NCI-H524 treated with DMSO at 0.1 percent for 48 hours (cell line): ENCODE measurements at regions not wholly inside any gene's neighbourhood (a gene's known extent, or its start where the extent isn't known, plus 50 kb on each side); places are given as distances from the start of the nearest gene placed in this dataset.
"Not testable (repeated sequence)": the region's sequence is repeated elsewhere in the genome, so short reads cannot be mapped to it uniquely, and the experiment has no call there.

Source experiments
- DNase-seq: peaks from one replicate; lab custom pipeline; 2025; lab: John Stamatoyannopoulos, UW

DNA sequence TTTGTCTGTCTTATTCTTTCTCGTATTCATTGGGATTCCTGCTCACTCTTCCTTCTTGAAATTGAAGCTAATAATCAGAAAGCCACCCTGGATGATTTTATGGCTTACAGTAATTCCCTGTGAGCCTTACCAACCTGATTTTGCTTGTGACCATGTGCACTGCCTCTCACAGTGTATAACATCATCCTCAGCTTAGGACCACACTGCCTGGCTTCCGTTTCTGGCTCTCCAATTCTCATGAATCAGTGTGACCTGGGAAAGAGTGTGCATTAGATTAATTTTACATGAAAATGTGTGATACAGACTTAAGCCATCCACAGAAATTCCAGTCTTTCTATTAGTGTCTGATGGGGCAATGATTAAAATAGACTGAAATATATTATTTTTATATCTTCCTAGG is 126.8 kb upstream of the DMRT1 start:
- DNase-seq = no peak

DNA sequence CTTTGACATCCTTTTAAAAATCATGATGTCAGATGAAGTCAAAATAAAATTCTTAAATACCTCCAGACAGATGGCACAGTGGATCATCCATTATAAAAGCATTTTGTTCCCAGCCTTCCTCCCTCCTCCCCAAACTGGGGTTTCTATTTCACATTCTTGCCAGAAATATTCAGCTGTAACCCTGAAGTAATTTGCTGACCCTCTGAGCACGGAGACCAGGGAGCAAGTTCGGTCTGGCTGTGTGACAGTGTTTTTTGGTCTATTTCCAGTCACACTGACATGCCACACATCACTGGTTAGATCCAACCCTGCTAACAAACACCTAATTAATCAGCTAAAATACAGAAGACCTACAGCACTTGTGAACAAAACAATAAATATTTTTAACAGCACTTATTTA is 126.2 kb upstream of the DMRT1 start:
- no peak for DNase-seq

DNA sequence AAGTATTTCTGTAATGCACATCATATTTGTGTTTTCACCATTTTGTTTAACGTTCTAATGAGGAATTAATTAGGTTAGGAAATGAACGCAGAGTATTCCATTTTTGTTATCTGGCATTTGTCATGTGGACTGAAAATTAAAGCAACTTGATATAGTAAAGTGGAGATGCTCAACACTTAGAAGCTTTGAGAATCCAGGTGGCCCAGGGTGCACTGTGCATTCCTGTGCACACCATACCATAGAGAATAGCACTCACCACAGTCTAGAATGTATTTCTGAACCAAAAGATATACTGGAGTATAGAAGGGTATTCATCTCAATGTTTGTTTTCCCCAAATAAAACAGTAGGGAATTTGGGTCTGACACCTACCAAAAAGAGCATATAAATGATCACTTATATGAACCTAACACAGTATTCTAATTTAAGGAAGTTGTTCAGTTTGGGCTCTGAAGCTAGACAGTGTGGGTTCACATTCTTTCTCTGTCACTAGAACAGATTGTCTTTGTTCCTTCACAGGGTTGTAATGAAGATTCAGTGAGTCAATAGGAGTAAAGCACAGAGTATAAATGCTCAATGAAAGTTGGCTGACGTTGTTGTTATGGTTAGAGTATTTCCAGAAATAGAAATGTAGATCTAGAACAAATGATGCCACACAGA is 125.6 kb upstream of the DMRT1 start:
- DNase-seq = no peak

DNA sequence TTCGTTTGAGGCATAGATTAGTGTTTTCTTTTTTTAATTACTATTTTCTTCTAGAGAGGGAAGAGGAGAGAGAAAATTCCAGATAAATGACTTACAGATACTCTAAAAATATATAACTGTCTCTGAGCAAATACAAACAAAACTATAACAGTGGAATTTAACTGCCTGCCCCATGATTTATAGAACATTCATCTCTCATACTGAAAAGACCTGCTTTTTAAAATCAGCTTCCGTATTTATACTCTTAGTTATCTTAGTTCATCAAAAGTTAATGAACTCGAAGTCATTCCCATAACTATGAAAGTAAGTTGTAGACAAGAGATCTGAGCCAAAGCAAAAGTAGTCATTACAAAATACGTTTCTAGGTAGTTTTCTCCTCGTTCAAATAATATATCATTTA is 123.8 kb upstream of the DMRT1 start:
- no peak for DNase-seq

DNA sequence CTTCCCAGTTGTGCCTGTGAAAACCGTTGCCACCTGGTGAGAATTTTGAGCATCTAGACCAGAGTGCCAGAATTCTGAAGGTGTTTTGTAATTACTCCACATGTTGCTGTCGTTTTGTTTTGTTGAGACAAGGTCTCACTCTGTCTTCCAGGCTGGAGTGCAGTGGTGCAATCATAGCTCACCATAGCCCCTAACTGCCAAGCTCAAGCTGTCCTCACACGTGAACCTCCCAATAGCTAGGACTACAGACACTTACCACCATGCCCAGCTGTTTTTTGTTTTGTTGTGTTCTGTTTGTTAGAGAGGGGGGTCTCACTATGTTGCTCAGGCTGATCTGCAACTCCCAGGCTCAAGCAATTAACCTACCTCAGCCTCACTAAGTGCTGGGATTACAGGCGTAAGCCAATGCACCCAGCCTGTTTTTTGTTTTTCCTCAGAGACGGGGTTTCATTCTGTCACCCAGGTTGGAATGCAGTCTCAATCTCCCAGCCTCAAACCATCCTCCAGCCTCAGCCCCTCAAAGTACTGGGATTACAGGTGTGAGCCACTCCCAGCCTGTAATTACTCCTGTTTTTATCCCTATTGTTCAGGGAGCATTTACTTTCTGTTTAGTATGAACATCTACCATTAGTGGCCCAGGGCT is 121.1 kb upstream of the DMRT1 start:
- no peak for DNase-seq

DNA sequence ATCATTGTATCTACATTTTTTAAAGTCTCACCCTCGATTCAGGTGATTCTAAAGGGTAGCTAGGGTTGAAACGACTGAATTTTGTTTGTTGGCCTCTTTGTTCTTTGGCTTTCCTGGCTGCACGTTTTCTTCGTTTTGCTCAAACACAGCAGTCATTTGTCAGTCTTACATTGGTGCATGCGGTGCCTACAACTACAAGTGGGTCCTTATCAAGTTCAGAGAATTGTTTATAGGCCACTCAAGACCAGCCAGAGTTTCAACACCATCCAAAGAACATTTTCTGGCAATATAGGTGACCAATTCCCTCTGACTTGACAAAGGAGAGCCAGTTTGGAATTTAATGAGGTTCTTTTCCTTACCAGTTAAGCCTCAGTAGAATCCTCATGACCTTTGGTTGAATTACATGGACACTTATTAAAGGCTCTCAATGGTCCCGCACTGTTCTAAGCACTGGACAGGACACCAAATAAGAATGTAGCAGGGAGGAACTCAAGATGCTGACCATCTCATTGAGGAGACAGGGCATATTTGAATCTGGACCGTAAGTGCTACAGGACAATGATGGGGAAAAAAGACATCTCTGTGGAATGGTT is 119.0 kb upstream of the DMRT1 start:
- no peak for DNase-seq

DNA sequence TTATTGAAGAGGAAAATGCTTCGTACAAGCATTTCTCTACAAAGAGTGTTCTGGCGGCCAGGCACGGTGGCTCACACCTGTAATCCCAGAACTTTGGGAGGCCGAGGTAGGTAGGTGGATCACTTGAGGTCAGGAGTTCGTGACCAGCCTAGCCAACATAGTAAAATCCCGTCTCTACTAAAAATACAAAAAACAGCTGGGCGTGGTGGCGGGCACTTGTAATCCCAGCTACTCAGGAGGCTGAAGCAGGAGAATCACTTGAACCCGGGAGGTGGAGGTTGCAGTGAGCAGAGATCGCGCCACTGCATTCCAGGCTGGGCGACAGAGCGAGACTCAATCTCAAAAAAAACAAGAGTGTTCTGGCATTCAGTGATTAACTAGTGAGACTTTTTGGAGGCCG is 117.0 kb upstream of the DMRT1 start:
- DNase-seq = not testable (repeated sequence)

DNA sequence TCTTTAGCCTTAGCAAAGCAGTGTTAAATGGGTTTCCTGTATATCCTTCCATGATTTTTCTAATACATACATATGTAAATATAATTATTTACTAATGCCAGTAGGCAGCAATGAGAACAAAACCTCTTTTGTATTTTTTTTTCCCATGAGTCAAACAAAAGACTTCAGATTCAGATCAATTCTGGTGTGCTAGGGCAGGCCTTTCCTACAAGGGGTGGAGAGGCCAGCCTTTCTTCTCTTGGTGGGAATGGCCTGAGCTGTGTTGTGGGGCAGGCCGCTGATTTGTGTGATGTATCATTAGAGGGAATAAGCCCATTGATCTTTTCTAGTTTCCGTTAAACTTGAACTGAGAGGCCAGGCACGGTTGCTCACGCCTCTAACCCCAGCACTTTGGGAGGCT is 115.5 kb upstream of the DMRT1 start:
- no peak for DNase-seq

DNA sequence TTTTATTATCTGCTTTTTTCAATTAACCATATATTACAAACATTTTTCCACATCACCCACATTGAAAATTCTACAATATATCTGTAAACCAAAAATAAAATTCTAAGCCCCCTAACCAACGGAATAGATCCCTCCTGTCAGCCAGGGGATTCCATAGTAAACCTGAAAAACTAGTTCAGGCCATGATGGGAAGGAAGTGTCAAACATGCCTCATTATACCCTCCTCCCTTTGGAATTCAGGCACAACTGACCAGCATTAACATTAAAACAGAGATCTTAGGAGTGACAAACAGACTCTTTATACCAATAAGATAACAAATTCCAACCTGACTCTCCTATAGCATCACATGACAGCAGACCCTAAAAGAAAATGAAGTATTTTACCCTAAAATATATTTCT is 113.7 kb upstream of the DMRT1 start:
- no peak for DNase-seq

DNA sequence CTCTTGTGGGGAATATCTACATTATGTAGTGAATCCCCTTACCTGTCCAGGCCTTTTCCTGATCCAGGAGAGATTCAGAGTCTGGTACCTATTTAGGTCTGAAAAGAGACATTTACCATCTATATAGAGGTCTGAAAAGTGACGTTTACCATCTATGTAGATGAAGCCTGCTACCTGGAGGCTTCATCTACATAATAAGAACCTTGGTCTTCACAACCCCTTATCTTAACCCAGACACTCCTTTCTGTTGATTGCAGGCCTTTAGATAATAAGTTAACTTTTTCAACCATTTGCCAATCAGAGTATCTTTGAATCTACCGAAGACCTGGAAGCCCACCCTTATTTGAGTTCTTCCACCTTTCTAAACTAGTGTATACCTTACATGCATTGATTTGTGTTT is 113.0 kb upstream of the DMRT1 start:
- no peak for DNase-seq

DNA sequence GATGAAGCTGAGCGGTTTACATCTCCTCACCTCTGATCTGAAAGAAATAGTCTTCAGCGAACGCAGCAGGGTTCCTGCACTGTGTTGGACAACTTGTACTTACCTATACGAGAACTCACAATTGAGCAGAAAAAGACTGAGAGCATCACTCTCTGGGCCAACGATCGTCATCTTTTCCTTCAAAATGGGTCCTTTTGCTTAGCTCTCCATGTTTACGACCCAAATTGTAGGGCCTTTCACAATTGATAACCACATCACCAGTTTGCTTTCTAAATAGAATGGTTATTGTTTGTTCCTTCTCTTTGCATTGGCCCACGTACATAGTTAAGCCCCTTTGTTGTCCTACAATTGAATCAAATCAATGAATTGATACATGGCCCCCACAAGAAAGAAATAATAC is 110.0 kb upstream of the DMRT1 start:
- no peak for DNase-seq

DNA sequence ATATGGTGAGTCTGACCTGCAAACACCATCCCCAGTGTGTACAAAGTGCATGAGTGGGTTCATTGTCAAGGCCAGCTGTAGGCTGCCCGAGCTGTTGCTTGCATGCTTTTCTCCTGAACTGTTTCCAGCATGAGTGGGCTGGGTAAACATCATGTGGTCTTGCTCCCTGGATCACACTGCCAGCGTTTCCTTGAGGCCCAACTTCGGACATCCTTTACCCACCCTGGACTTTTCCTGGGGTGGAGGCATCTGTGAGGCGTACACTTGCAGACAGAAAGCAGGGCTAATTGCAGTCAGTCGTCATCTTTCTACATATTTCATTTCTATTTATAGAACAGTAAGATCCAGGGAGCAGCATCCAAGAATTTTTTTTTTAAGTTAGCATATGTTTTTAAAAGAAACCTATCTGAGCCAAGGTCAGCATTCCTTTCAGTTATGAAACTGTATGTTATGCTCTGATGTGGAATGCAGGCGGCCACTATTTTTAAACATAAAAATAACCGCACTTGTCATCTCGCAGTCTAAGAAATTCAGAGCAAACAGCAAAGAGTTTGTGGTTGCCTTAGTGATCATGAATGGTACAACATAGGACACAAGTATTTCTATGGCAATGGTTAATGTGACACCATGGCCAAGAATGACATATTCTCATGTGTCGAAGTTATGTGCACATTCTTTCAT is 106.5 kb upstream of the DMRT1 start:
- no peak for DNase-seq

DNA sequence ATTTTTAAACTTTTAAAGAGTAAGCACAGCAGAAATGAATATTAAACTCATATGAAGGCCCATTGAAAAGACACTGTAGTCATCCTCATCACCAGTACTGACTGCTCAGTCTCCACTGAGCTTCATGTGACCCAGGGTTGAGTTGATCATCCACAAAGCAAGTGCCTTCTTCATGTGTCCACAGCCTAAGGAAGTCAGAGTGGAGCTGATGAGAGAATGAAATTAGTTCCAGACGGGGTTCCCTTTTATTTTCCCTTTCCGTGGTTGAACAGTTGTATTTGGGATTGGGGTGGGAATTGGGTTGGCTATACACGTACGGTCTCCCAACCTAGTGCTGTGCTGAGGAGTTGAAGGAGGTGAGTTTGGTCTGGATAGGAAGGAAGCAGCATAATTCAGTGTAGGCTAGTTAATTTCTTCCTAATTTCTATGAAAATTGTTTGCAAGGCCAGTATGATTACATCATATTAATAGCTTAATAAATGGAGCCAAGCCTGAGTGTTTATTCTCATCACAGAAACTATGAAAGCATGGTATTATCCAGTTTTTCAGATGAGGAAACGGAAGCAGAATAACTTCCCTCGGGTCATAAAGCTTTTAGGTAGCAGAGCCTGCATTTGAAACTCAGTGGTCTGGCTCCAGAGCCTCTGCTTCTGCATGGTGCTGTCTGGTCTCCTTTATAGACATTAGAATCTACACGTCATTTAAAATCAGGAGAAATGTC is 103.9 kb upstream of the DMRT1 start:
- DNase-seq = no peak

DNA sequence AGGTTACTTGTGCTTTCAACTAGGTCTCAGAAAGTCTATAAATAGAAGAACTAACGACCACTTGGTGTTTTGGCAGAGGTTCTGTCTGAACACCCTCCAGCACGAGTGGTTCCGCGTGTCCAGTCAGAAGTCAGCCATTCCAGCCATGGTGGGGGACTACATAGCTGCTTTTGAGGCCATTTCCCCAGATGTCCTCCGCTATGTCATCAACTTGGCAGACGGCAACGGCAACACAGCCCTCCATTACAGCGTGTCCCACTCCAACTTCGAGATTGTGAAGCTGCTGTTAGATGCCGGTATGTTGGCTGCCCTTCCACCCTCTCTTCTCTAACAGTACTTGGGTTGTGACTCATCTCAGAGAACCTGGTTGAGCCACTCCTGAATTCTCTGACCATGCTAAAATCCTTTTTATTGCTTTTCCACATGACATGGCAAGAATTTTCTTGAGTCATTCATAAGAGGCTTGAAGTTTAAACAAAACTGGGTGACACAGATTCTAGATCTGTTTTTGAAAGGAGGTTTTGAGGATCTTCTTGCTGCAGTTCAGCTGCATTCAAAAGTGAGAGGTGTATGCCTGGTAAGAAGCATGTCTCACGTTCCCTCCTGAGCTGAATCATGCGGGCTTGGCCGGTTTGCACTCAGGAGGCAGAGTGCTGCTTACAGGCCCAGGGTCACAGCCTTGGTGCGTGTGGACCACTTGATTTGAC is 103.1 kb upstream of the DMRT1 start:
- no peak for DNase-seq

DNA sequence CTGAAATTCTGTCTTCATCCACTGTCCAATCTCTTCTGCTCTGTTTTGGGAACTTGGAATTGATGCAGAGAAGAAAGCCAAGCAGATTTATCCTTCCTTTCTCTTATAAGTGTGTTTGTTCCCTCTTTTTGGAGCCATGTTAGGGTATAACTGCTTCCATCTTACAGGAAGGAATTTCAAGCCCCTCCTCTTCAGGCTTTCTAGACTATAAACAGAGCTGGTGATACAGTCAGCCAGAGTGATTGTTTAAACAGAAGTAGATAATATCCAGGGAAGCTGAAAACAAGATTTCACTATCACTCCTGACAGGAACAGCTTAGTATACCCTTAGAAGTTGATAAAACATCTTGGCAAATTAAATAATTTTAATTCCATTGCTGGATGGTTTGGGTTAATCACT is 102.1 kb upstream of the DMRT1 start:
- DNase-seq = no peak

DNA sequence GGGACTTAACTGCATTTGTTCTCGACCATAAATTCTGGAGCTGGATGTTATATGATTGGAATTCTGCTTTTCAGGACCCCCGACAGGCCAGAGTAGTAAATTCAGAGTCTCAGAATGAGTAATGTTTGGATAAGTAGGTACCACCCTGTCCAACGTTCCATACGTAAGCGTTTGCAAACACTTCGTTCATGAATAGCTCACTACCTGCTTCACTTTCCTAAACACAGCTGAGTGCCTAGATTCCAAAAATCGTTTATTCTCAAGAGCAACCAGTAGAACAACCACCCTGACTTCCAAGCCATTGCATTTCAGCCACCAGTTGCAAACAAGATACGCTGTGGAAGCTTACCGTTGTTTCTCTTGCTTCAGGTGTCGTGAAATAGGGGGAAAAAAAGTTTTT is 101.3 kb upstream of the DMRT1 start:
- no peak for DNase-seq

DNA sequence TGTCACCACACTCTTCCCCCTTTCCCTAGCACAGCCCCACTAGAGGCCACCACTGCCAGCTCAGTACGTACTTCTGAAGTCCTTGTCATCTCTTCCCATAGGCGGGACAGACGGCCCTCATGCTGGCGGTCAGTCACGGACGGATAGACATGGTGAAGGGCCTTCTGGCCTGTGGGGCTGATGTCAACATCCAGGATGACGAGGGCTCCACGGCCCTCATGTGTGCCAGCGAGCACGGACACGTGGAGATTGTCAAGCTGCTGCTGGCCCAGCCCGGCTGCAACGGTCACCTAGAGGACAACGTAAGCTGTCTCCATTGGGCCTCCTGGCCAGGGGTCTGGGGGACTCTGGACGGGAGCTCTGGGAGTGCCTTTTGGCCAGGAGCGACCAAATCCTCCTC is 99.4 kb upstream of the DMRT1 start:
- DNase-seq = no peak

DNA sequence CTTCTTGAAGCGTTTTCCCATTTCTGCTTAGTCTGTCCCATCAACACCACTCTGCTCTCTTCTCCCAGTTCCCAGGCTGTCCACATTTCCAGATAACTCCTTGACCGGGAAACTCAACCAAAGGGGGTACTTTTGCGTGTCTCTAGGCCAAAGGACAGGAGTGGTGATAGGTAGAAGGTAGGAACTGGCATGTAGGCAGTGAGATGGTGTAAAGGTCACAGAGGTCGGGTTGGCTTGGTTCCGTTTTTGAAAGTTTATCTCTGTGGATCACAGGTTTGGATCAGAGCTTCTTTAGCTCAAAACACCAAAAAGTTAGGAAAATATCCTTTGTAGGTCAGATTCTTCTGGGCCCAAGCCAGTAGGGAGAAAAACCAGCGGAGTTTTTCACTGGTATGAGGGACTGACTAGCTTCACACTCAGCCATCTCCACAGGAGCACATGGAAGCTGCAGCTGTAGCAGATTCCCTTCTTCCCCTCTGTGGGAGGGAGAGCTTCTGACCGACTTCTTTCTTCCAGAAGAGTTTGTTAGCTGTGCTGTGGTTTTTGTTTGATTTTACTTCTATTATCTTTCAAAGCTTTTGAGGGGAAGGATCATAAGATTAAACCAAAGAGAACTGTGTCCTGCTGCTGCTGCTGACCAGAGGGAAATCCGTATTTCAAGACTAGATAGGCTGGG is 98.4 kb upstream of the DMRT1 start:
- no peak for DNase-seq

DNA sequence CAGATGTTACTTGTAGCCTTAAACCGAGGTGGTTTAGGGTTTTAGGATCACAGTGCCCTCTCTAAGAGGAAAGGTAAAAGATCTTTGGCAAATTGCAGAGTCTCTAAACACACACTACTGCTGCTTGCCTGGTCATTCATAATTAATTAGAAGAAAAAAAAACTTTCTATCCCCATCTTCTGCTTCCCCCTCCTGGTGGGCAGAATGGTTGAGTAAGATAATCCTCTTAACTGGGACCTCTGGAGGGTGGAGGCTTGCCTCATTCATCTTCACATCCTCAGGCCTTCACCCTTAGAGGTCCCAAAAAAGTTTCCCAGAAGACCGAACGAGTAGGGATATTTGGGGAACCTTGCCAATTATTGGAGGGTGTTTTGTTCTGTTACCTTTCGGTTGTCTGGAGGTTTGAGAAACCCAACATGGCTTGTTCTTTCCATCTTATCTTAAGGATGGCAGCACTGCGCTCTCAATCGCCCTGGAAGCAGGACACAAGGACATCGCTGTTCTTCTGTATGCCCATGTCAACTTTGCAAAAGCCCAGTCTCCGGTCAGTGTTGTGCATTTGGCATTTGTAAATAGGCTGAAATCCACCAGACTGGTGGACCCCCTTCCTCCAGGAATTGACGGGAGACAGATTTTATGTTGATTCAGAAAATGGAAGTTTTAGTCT is 97.3 kb upstream of the DMRT1 start:
- no peak for DNase-seq

DNA sequence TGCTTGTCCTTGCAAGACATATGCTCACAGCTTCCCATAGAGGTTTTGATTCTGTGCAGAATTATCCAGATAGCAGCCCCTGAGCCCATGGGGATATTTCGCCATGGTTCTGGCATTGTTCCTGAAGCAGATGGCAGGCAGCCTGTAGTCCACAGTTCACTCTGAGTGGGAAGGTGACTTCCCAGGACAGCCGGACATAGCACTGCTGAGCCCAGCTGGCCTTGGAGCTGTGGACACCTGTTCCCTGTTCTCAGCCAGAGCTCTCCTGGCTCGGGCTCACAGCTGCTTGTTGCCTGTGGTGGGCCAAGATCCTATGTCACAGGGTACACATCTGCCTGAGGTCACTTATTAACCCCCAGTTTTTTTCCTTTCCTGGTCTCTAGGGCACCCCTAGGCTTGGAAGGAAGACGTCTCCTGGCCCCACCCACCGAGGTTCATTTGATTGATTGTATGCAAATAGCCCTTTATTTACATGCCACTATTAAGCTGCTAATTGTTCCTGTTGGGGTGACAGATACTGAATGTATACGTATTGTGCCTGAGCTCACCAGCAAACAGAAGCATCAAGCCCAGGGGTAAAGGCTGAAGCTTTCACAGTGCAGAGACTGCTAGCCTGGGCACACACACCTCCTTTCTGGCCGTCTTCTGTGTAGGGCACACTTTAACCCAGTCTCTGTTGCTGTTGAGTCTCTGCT is 96.6 kb upstream of the DMRT1 start:
- DNase-seq = peak; percentile 46
